Hematopoietic multipotent progenitor cell (in vitro differentiated cells): ENCODE measurements at regions not wholly inside any gene's neighbourhood (a gene's known extent, or its start where the extent isn't known, plus 50 kb on each side); places are given as distances from the start of the nearest gene placed in this dataset.

Source experiments
- DNase-seq, 3 donors: peaks; one replicate each; pipeline ENCODE4 v3.0.0-alpha.2; 2011 to 2015; ENCODE audit warnings: low read depth in 2 of 3, low spot score in 2 of 3

DNA sequence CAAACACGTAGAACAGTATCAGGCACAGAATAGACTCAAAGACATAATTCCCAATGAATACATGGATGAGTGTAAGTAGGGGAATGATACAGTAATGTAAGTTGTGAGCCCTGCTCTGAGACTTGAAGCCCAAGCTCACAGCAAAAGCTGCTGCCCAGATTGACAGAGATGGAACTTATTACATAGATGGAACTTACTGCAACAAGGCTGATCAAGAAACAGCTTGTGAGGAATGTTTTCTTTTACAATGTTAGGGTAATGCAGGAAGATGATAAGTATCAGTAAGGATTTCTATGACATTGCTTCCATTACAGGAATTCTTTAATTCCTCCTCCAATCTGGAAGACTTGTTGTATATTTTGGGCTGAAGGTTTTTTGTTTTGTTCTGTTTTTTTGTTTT lies 278.4 kb downstream of the IL15 start:
- no peak for DNase-seq

GRCh38 chr4:141919649-141920048 lies 283.3 kb downstream of the IL15 start:
- DNase-seq = no peak

DNA sequence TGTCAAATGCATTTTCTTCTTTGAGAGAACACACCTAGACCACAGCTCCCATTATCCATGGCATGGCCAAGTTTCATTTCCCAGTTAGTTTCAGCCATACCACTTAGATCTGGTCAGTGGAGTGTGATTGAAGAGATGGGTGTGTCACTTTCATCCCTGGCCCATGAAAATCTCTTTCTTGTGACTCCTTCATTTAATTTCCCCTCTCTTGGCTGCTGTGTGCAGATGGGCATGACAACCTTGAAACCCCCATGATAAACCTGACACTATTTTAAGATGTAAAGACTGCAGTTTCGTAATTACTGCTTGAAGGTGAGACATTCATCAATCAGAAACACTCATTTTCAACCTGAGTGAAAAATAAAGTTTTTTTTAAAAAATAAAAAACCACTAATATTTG lies 284.9 kb downstream of the IL15 start:
- no peak for DNase-seq

- DNase-seq = no peak
These were observed 285.9 kb downstream of the IL15 start for GRCh38 chr4:141922236-141922635.

GRCh38 chr4:141926406-141926805 lies 290.0 kb downstream of the IL15 start:
- DNase-seq = no peak

DNA sequence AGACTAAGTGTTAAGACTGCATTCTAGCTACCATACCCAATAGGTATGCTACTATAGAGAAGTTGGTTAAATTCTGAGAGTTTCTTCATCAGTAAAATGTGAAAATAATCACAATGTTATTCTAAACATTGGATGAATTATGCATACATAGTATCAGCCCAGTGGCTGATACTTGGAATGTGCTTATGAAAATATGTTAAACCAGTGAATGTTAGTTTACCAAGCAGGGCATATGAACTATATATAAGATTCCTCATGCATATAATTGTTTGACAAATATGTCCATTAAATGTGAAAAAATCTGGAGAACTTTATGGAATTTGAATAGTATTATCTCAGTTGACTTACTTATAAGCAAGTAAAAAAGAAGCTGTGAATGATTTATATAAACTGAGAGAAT lies 296.1 kb downstream of the IL15 start:
- no peak for DNase-seq

DNA sequence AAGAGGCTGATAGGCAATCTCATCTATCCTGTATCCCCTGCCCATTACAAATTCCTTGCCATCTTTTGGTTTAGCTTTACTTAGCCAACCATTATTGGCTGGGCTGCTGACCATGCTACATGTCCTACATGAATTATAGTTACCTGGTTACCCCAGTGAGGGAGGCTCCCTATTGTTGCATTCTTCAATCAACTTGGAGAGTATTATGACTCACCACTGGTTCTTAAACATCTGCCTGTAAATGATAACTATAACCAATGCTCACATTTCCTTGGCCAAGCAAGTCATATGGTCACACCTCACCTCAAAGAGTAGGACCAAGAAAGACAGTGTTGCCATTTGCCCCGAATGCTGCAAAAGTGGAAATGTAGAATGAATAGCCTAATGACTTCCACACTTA lies 297.6 kb downstream of the IL15 start:
- no peak for DNase-seq

- no peak for DNase-seq
These were observed 319.3 kb downstream of the IL15 start for GRCh38 chr4:141955696-141956095.

GRCh38 chr4:141957416-141957815 lies 321.0 kb downstream of the IL15 start:
- no peak for DNase-seq

GRCh38 chr4:141962486-141962885 lies 326.1 kb downstream of the IL15 start:
- DNase-seq = no peak

GRCh38 chr4:141971869-141972268 lies 335.5 kb downstream of the IL15 start:
- peak in 2 of 3 donors; percentile 16 to 63 for DNase-seq

GRCh38 chr4:141972950-141973349 lies 336.6 kb downstream of the IL15 start:
- no peak for DNase-seq
